Sigmoid colon (tissue), 4 donors: ENCODE measurements at regions not wholly inside any gene's neighbourhood (a gene's known extent, or its start where the extent isn't known, plus 50 kb on each side); places are given as distances from the start of the nearest gene placed in this dataset.

ENCODE experiments used
- EP300 ChIP-seq, 4 donors: sonication (generic); formaldehyde crosslinking; IDR thresholded peaks; one replicate each; pipeline ENCODE4 v1.6.1; 2017; ENCODE audit warnings: antibody characterized with exemption in 4 of 4
- POLR2A ChIP-seq, 2 donors: fragments of 450-650 bp; IDR thresholded peaks; one replicate each; pipeline ENCODE4 v1.6.1; 2016; ENCODE audit warnings: antibody characterized with exemption in 2 of 2, mild to moderate bottlenecking in 2 of 2, moderate library complexity in 2 of 2
- POLR2AphosphoS5 ChIP-seq, 4 donors: sonication (generic); formaldehyde crosslinking; IDR thresholded peaks; one replicate each; pipeline ENCODE4 v1.6.1; 2017; ENCODE audit warnings: antibody characterized with exemption in 4 of 4
- TF ChIP-seq, protein P1 (sequence below), 4 experiments: fragments of 450-650 bp in 3 of 4; fragments of 200-600 bp in 1 of 4; IDR thresholded peaks; one replicate each; pipeline ENCODE4 v1.5.1; 2016 to 2019; ENCODE audit warnings: antibody characterized with exemption in 4 of 4, mild to moderate bottlenecking in 3 of 4, moderate library complexity in 2 of 4

DNA sequence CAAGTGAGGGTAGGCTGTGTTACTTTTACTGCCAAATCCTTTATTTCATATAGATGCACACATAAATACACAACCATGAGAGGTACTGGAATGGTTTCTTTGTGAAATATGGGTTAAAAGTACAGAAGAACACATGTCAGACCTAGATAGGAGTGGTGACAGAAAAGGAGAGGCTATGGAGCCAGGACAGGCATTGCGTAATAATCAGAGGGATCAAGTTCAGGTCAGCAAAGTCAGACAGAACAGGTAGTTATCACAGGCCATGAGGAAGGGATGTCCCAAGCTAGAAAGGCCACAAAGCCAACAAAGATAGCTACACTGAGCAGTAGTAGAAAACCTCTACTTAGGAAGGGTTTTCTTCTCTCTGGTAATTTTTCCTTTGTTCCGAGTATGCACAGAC lies 272.6 kb downstream of the KCNN2 start:
- TF ChIP-seq, protein P1, sequence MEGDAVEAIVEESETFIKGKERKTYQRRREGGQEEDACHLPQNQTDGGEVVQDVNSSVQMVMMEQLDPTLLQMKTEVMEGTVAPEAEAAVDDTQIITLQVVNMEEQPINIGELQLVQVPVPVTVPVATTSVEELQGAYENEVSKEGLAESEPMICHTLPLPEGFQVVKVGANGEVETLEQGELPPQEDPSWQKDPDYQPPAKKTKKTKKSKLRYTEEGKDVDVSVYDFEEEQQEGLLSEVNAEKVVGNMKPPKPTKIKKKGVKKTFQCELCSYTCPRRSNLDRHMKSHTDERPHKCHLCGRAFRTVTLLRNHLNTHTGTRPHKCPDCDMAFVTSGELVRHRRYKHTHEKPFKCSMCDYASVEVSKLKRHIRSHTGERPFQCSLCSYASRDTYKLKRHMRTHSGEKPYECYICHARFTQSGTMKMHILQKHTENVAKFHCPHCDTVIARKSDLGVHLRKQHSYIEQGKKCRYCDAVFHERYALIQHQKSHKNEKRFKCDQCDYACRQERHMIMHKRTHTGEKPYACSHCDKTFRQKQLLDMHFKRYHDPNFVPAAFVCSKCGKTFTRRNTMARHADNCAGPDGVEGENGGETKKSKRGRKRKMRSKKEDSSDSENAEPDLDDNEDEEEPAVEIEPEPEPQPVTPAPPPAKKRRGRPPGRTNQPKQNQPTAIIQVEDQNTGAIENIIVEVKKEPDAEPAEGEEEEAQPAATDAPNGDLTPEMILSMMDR (IDR thresholded peaks at IDR 0.05): no peak
- TF ChIP-seq POLR2A (IDR thresholded peaks at IDR 0.05): no peak
- TF ChIP-seq EP300 (IDR thresholded peaks at IDR 0.05): no peak
- TF ChIP-seq POLR2AphosphoS5 (IDR thresholded peaks at IDR 0.05): no peak
